ENCODE measurements at regions not wholly inside any gene's neighbourhood (a gene's known extent, or its start where the extent isn't known, plus 50 kb on each side); places are given as distances from the start of the nearest gene placed in this dataset.

DNA sequence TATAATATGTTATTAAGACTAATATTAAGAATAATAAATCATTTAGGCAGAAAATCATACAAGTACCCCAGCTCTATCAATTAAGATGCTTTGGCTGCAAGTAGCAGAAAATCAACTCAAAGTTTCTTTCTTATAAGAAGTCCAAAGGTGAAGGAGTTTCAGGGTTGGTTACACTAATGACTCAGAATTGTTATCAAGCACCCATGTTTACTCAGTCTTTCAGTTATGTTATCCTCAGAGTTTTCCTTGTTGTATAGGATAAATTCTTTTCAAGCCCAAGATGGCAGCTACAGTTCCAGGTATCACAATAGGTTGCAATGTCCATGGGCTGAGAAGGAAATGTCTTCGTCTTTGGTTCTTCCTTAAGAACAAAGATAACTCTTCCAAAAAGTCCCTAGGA, 163.6 kb downstream of the TNFSF18 start:
- Histone ChIP-seq H3K9ac (ENCODE audit: low read depth, low read length) (no peak overlapping the region), H3K4me1 (ENCODE audit: control insufficient read depth, insufficient read depth, low read length) (peaks cover 11% of the 10 kb centered on the region), H3K14ac (replicated peaks; ENCODE audit: low read depth, low read length) (no peak overlapping the region), H4K5ac (ENCODE audit: low read depth, low read length) (no peak overlapping the region), H3K4me2 (ENCODE audit: low read depth, low read length) (no peak overlapping the region), H3K18ac (ENCODE audit: low read depth, low read length) (no peak overlapping the region), H2BK5ac (ENCODE audit: low read depth, low read length, poor library complexity, severe bottlenecking) (no peak overlapping the region), H3K4ac (ENCODE audit: low read depth, low read length) (no peak overlapping the region), H2BK20ac (ENCODE audit: low read depth, low read length) (no peak overlapping the region), H2AK9ac (replicated peaks; ENCODE audit: low read depth, low read length, poor library complexity) (no peak overlapping the region), H3K56ac (ENCODE audit: extremely low read depth, insufficient read depth, low read length) (no peak overlapping the region), H3K23ac (ENCODE audit: low read depth, low read length) (no peak overlapping the region), H3K36me3 (ENCODE audit: control insufficient read depth, insufficient read depth, low read length) (no peaks in the 10 kb centered on the region), H3K27me3 (ENCODE audit: control insufficient read depth, insufficient read depth, low read length) (no peaks in the 10 kb centered on the region), H3K9me1 (ENCODE audit: insufficient read depth, low read length) (peaks cover 7% of the 10 kb centered on the region; the same call in 1 of the 2 replicates), H2BK15ac (ENCODE audit: low read depth, low read length) (no peak overlapping the region), H2AFZ (replicated peaks; ENCODE audit: low read length, poor library complexity) (no peak overlapping the region), H3K27ac (ENCODE audit: insufficient read depth, low read length) (no peak overlapping the region), H3K9me3 (ENCODE audit: control insufficient read depth, insufficient read depth, low read length) (no peaks in the 10 kb centered on the region), H3K4me3 (ENCODE audit: insufficient read depth, low read depth, low read length) (no peak overlapping the region), H4K8ac (ENCODE audit: low read depth in 2 of 2, low read length in 2 of 2) (no peak overlapping the region), H2AK5ac (ENCODE audit: low read depth, low read length) (no peak overlapping the region), H4K20me1 (ENCODE audit: insufficient read depth, low read length) (no peaks in the 10 kb centered on the region), H3K79me1 (ENCODE audit: low read depth in 1 of 2, low read length in 2 of 2) (no peaks in the 10 kb centered on the region), H4K91ac (ENCODE audit: insufficient read depth, low read depth, low read length) (no peak overlapping the region), H2BK120ac (ENCODE audit: low read depth, low read length) (peak overlapping the region; percentile 20; the same call in 1 of the 2 replicates)
- DNase-seq: no peak
- intact Hi-C loops (cut with micrococcal nuclease) (no loop called here), in situ Hi-C loops (cut with MboI; ENCODE audit: low sequenced_read_pairs) (no loop called here), dilution Hi-C loops (cut with HindIII; ENCODE audit: low sequenced_read_pairs, unreplicated experiment) (no loop called here)
- no CpG with 5 or more reads among the region's 1 CpG for WGBS, 2 experiments (ENCODE audit: extremely low coverage in 2 of 2, insufficient read length in 1 of 2)
- ChIA-PET CTCF (no interaction called here), POLR2A (ENCODE audit: unreplicated experiment) (interaction anchor here (1.2 kb wide), 1 partner anchor 318 kb away, joined by 3 read pairs; no protein-coding TSS in a partner anchor)
- ATAC-seq (ENCODE audit: low read depth): no peak
- TF ChIP-seq CHD1 (IDR thresholded peaks at IDR 0.05; ENCODE audit: low read depth, low read length) (no peak), MAFK (IDR thresholded peaks at IDR 0.05; ENCODE audit: low read depth, low read length) (no peak), RAD21 (IDR thresholded peaks at IDR 0.05; ENCODE audit: low read length) (no peak), MXI1 (IDR thresholded peaks at IDR 0.05; ENCODE audit: borderline replicate concordance, low read depth, low read length) (no peak), RCOR1 (IDR thresholded peaks at IDR 0.05; ENCODE audit: insufficient replicate concordance, low read length) (no peak), FOS (IDR thresholded peaks at IDR 0.05; ENCODE audit: low read depth, low read length) (no peak), MAZ (IDR thresholded peaks at IDR 0.05; ENCODE audit: borderline replicate concordance, low read depth, low read length) (no peak), NFE2L2 (IDR thresholded peaks at IDR 0.05; ENCODE audit: low read depth, low read length) (no peak), BHLHE40 (IDR thresholded peaks at IDR 0.05; ENCODE audit: low read depth, low read length) (no peak)
- TF ChIP-seq, protein P1, sequence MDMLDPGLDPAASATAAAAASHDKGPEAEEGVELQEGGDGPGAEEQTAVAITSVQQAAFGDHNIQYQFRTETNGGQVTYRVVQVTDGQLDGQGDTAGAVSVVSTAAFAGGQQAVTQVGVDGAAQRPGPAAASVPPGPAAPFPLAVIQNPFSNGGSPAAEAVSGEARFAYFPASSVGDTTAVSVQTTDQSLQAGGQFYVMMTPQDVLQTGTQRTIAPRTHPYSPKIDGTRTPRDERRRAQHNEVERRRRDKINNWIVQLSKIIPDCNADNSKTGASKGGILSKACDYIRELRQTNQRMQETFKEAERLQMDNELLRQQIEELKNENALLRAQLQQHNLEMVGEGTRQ (IDR thresholded peaks at IDR 0.05; ENCODE audit: low read depth, low read length): no peak
- TF ChIP-seq, protein P2, sequence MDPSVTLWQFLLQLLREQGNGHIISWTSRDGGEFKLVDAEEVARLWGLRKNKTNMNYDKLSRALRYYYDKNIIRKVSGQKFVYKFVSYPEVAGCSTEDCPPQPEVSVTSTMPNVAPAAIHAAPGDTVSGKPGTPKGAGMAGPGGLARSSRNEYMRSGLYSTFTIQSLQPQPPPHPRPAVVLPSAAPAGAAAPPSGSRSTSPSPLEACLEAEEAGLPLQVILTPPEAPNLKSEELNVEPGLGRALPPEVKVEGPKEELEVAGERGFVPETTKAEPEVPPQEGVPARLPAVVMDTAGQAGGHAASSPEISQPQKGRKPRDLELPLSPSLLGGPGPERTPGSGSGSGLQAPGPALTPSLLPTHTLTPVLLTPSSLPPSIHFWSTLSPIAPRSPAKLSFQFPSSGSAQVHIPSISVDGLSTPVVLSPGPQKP (IDR thresholded peaks at IDR 0.05; ENCODE audit: borderline replicate concordance, low read depth, low read length): no peak
- TF ChIP-seq, protein P3, sequence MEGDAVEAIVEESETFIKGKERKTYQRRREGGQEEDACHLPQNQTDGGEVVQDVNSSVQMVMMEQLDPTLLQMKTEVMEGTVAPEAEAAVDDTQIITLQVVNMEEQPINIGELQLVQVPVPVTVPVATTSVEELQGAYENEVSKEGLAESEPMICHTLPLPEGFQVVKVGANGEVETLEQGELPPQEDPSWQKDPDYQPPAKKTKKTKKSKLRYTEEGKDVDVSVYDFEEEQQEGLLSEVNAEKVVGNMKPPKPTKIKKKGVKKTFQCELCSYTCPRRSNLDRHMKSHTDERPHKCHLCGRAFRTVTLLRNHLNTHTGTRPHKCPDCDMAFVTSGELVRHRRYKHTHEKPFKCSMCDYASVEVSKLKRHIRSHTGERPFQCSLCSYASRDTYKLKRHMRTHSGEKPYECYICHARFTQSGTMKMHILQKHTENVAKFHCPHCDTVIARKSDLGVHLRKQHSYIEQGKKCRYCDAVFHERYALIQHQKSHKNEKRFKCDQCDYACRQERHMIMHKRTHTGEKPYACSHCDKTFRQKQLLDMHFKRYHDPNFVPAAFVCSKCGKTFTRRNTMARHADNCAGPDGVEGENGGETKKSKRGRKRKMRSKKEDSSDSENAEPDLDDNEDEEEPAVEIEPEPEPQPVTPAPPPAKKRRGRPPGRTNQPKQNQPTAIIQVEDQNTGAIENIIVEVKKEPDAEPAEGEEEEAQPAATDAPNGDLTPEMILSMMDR (conservative IDR thresholded peaks at IDR 0.05; ENCODE audit: low read depth, low read length): no peak
- BruUV-seq (replicated peaks): no TSS peak

Data from IMR-90 (cell line).